ENCODE measurements at regions not wholly inside any gene's neighbourhood (a gene's known extent, or its start where the extent isn't known, plus 50 kb on each side); places are given as distances from the start of the nearest gene placed in this dataset.
"Not testable (repeated sequence)": the region's sequence is repeated elsewhere in the genome, so short reads cannot be mapped to it uniquely, and the experiment has no call there.

GRCh38 chr7:113294750-113295149 lies 176.4 kb upstream of the SMIM30 start:
- Mint-ChIP-seq H3K27me3 (no peaks in the 10 kb centered on the region), H3K27ac (no peak overlapping the region), H3K4me3 (no peak overlapping the region), H3K4me1 (no peaks in the 10 kb centered on the region), H3K36me3 (no peaks in the 10 kb centered on the region), H3K9me3 (no peaks in the 10 kb centered on the region)

- no peaks in the 10 kb centered on the region for H3K9me3 Mint-ChIP-seq
- H3K27ac Mint-ChIP-seq = no peak overlapping the region
- H3K4me3 Mint-ChIP-seq = no peak overlapping the region
- no peaks in the 10 kb centered on the region for H3K36me3 Mint-ChIP-seq
- H3K4me1 Mint-ChIP-seq = no peaks in the 10 kb centered on the region
- H3K27me3 Mint-ChIP-seq = no peaks in the 10 kb centered on the region
Observed at GRCh38 chr7:113292105-113292504, 173.8 kb upstream of the SMIM30 start.

DNA sequence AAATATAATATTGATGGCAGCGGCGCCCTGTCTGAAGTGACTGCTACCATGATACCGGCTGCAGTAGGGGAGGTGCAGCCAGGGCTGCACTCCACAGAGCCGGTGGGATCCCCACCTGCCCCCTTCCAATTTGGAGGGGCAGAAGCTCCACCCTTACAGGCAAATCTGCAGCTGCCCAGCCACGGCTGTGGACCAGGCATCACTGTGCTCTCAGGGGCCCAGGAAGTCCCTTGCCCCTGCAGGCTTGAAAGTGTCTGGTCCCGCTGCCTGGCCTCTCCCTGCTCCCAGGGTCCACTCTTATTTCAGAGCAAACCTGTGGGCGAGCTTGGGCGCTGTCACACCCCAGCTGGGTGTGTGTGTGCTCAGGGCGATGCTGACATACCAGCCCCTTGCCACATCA lies 172.7 kb upstream of the SMIM30 start:
- Mint-ChIP-seq H3K9me3 (no peaks in the 10 kb centered on the region), H3K27ac (no peak overlapping the region), H3K36me3 (no peaks in the 10 kb centered on the region), H3K4me3 (no peak overlapping the region), H3K27me3 (no peaks in the 10 kb centered on the region), H3K4me1 (no peaks in the 10 kb centered on the region)

- H3K36me3 Mint-ChIP-seq = no peaks in the 10 kb centered on the region
- H3K27ac Mint-ChIP-seq = no peak overlapping the region
- peaks cover 3% of the 10 kb centered on the region for H3K27me3 Mint-ChIP-seq
Observed at GRCh38 chr7:113289140-113289740, 170.9 kb upstream of the SMIM30 start.

GRCh38 chr7:113285411-113285810 lies 167.1 kb upstream of the SMIM30 start:
- Mint-ChIP-seq H3K27me3 (peaks cover 3% of the 10 kb centered on the region), H3K9me3 (no peaks in the 10 kb centered on the region), H3K4me3 (no peak overlapping the region), H3K4me1 (no peaks in the 10 kb centered on the region), H3K27ac (no peak overlapping the region), H3K36me3 (no peaks in the 10 kb centered on the region)

More at GRCh38 chr7:113289140-113289740, 170.9 kb upstream of the SMIM30 start:
- Mint-ChIP-seq H3K9me3 (no peaks in the 10 kb centered on the region), H3K4me1 (no peaks in the 10 kb centered on the region), H3K4me3 (no peak overlapping the region)

DNA sequence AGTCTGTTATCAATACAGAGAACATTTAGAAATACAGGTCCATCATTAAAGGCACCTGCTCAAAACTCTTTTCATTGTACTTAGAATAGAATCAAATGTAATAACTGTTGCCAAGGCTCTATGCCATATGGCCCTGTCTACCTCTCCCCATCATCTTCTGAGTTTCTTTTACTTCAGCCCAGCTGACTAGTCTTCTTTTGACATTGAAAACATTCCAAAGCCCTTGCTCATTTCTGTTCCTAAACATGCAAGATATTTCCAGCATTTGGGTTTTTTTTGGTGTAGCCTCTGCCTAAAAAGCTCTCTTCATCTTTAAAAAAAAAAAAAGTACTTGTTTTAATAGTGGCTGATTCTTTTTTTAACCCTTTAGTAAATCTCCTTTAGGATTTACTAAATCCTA lies 165.5 kb upstream of the SMIM30 start:
- Mint-ChIP-seq H3K9me3 (no peaks in the 10 kb centered on the region), H3K4me3 (no peak overlapping the region), H3K4me1 (no peaks in the 10 kb centered on the region), H3K27me3 (peaks cover 3% of the 10 kb centered on the region), H3K36me3 (no peaks in the 10 kb centered on the region), H3K27ac (no peak overlapping the region)

DNA sequence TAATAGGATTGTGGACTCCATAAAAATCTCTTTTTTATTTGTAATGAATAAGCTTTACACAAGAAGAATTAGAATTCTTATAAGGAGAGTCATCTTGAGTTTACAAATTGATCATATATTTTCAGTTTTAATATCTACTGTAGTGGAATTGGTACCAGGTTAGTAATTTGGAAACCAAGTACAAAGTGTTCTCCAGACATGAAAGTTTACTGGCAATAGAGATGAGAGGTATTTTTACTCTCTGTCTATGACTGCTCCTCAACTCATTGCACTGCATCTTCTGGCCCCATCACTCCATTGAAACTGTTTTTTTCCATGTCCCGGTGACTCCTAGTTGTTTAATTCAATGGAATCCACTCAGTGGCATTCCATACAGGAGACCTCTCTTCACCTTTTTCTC lies 164.5 kb upstream of the SMIM30 start:
- Mint-ChIP-seq H3K27ac (peak overlapping the region in 1 of 3 donors; percentile 17), H3K9me3 (no peaks in the 10 kb centered on the region), H3K4me3 (no peak overlapping the region), H3K27me3 (peaks cover 3% of the 10 kb centered on the region), H3K36me3 (no peaks in the 10 kb centered on the region), H3K4me1 (no peaks in the 10 kb centered on the region)

DNA sequence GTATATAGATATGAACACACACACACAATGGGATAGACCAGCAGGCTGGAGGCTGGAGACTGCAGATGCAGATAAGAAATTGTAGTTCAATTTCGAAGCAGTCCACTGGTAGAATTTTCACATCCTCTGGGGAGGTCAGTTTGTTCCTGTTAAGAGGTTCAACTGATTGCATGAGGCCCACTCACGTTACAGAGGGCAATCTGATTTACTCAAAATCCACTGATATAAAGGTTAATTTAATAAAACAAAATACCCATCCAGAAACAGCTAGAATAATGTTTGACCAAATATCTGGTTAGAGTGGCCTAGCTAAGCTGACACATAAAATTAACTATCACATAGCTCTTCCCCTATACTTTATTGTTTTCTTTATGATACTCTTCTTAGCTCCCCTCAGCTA lies 162.9 kb upstream of the SMIM30 start:
- peaks cover 3% of the 10 kb centered on the region for H3K27me3 Mint-ChIP-seq
- H3K27ac Mint-ChIP-seq = no peak overlapping the region
- H3K4me1 Mint-ChIP-seq = no peaks in the 10 kb centered on the region
- H3K36me3 Mint-ChIP-seq = no peaks in the 10 kb centered on the region
- H3K4me3 Mint-ChIP-seq = no peak overlapping the region
- H3K9me3 Mint-ChIP-seq = peaks cover 0 to 4% (median 0%) of the 10 kb centered on the region in 3 donors

- Mint-ChIP-seq H3K36me3 (no peaks in the 10 kb centered on the region), H3K4me3 (no peak overlapping the region), H3K27me3 (no peaks in the 10 kb centered on the region), H3K9me3 (peaks cover 0 to 9% (median 0%) of the 10 kb centered on the region in 3 donors), H3K27ac (no peak overlapping the region), H3K4me1 (no peaks in the 10 kb centered on the region)
Observed at GRCh38 chr7:113279256-113279655, 160.9 kb upstream of the SMIM30 start.

- H3K4me1 Mint-ChIP-seq = no peaks in the 10 kb centered on the region
- no peak overlapping the region for H3K4me3 Mint-ChIP-seq
- H3K27ac Mint-ChIP-seq = no peak overlapping the region
- no peaks in the 10 kb centered on the region for H3K36me3 Mint-ChIP-seq
- H3K9me3 Mint-ChIP-seq = peaks cover 8 to 26% (median 17%) of the 10 kb centered on the region in 3 donors
- no peaks in the 10 kb centered on the region for H3K27me3 Mint-ChIP-seq
Observed at GRCh38 chr7:113270790-113271189, 152.4 kb upstream of the SMIM30 start.

- peaks cover 8 to 21% (median 17%) of the 10 kb centered on the region in 3 donors for H3K9me3 Mint-ChIP-seq
- H3K27me3 Mint-ChIP-seq, H3K27ac Mint-ChIP-seq, H3K4me1 Mint-ChIP-seq, H3K36me3 Mint-ChIP-seq, H3K4me3 Mint-ChIP-seq: not testable (repeated sequence)
Observed at GRCh38 chr7:113269592-113269991, 151.2 kb upstream of the SMIM30 start.

GRCh38 chr7:113268757-113269156 lies 150.4 kb upstream of the SMIM30 start:
- Mint-ChIP-seq H3K4me1 (no peaks in the 10 kb centered on the region), H3K4me3 (peak overlapping the region in 1 of 4 donors; percentile 70), H3K27me3 (no peaks in the 10 kb centered on the region), H3K9me3 (peaks cover 8 to 18% (median 15%) of the 10 kb centered on the region in 3 donors), H3K27ac (no peak overlapping the region), H3K36me3 (no peaks in the 10 kb centered on the region)

DNA sequence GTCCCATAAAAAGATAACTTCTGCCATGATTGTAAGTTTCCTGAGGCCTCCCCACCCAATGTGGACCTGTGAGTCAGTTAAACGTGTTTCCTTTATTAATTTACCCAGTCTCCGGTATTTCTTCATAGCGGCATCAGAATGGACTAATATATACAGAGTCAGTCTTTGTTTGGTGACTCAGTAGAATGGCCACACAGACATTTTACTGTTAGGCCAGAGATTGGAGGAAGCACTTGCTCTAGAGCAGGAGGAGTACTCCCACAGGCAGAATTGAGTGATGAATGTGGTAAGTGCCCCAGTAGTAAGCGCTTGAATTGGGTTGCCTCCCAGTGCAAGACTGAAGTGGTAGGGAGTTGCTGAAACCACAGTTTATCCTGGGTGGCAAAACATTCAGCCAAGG lies 149.5 kb upstream of the SMIM30 start:
- H3K36me3 Mint-ChIP-seq = no peaks in the 10 kb centered on the region
- no peak overlapping the region for H3K27ac Mint-ChIP-seq
- H3K9me3 Mint-ChIP-seq = peaks cover 8 to 14% (median 11%) of the 10 kb centered on the region in 3 donors
- H3K4me3 Mint-ChIP-seq = no peak overlapping the region
- H3K27me3 Mint-ChIP-seq = no peaks in the 10 kb centered on the region
- H3K4me1 Mint-ChIP-seq = no peaks in the 10 kb centered on the region

DNA sequence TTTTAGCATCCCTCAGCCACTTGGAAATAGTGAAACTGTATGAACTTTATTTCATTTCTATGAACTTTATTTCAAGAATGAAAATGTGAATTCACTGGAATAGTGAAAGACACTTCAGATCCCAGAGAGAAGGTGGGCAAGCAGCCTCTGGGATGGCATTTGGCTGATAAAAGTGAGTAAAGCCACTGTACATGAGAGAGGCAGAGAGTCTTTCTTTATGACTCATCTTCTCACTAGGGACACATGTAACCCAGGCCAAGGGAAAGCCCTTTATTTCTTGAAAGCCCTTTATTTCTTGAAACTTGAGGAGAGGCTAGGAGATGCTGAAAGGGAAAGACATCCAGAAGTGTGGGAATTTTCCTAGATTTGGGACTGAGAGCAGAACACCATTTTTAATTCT lies 148.9 kb upstream of the SMIM30 start:
- no peaks in the 10 kb centered on the region for H3K36me3 Mint-ChIP-seq
- H3K9me3 Mint-ChIP-seq = peaks cover 8 to 14% (median 11%) of the 10 kb centered on the region in 3 donors

DNA sequence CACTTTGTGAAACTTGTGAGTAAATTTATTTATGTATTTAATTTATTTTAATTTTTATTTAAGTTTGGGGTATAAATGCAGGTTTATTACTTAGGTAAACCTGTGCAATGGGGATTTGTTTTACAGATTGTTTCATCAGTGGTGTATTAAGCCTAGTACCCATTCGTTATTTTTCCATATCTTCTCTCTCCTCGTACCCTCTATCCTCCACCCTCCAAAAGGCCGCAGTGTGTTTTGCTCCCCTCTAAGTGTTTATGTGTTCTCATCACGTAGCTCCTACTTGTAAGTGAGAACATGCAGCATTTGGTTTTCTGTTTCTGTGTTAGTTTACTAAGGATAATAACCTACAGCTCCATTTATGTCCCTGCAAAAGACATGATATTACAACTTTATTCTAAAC lies 145.4 kb upstream of the SMIM30 start:
- Mint-ChIP-seq H3K36me3 (no peaks in the 10 kb centered on the region), H3K27me3 (no peaks in the 10 kb centered on the region), H3K9me3 (peaks cover 0 to 2% (median under 1%) of the 10 kb centered on the region in 3 donors), H3K27ac (no peak overlapping the region), H3K4me3 (no peak overlapping the region), H3K4me1 (no peaks in the 10 kb centered on the region)

More for the DNA sequence above, 148.9 kb upstream of the SMIM30 start:
- H3K4me1 Mint-ChIP-seq = no peaks in the 10 kb centered on the region
- H3K27ac Mint-ChIP-seq = no peak overlapping the region
- no peak overlapping the region for H3K4me3 Mint-ChIP-seq
- no peaks in the 10 kb centered on the region for H3K27me3 Mint-ChIP-seq

DNA sequence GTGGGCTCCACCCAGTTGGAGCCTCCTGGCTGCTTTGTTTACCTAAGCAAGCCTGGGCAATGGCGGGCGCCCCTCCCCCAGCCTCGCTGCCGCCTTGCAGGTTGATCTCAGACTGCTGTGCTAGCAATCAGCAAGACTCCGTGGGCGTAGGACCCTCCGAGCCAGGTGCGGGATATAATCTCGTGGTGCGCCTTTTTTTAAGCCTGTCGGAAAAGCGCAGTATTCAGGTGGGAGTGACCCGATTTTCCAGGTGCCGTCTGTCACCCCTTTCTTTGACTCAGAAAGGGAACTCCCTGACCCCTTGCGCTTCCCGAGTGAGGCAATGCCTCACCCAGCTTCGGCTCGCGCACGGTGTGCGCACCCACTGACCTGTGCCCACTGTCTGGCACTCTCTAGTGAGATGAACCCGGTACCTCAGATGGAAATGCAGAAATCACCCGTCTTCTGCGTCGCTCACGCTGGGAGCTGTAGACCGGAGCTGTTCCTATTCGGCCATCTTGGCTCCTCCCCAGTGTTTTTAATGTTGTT lies 144.9 kb upstream of the SMIM30 start:
- not testable (repeated sequence) for H3K27ac Mint-ChIP-seq, H3K27me3 Mint-ChIP-seq, H3K36me3 Mint-ChIP-seq, H3K4me1 Mint-ChIP-seq, H3K9me3 Mint-ChIP-seq, H3K4me3 Mint-ChIP-seq
